ENCODE measurements at regions not wholly inside any gene's neighbourhood (a gene's known extent, or its start where the extent isn't known, plus 50 kb on each side); places are given as distances from the start of the nearest gene placed in this dataset.

- no peaks in the 10 kb centered on the region for H3K27me3 ChIP-seq (ENCODE audit: control insufficient read depth, insufficient read depth, low read length)
- H3K36me3 ChIP-seq (ENCODE audit: control insufficient read depth in 2 of 3, insufficient read depth in 3 of 3, low read length in 3 of 3) = no peaks in the 10 kb centered on the region
- TF ChIP-seq CTCF (IDR thresholded peaks at IDR 0.05; ENCODE audit: borderline replicate concordance, extremely low read depth, insufficient read depth) = no peak
- H3K9ac ChIP-seq (ENCODE audit: low read length in 3 of 3) = no peak overlapping the region
- no peaks in the 10 kb centered on the region for H3K9me3 ChIP-seq (ENCODE audit: control insufficient read depth in 2 of 3, insufficient read depth in 1 of 3, low read length in 3 of 3)
- DNase-seq (no peak), FAIRE-seq (no peak)
- H3K4me1 ChIP-seq (ENCODE audit: control insufficient read depth in 2 of 3, insufficient read depth in 2 of 3, low read depth in 1 of 3, low read length in 3 of 3) = no peaks in the 10 kb centered on the region
- H3K4me3 ChIP-seq (ENCODE audit: low read length in 3 of 3) = no peak overlapping the region
- H3K27ac ChIP-seq (ENCODE audit: low read depth in 2 of 2, low read length in 2 of 2) = no peak overlapping the region
- intact Hi-C loops (cut with DNase I) = no loop called here
Measured at GRCh38 chr17:65438708-65439294, 122.6 kb downstream of the AXIN2 start.

DNA sequence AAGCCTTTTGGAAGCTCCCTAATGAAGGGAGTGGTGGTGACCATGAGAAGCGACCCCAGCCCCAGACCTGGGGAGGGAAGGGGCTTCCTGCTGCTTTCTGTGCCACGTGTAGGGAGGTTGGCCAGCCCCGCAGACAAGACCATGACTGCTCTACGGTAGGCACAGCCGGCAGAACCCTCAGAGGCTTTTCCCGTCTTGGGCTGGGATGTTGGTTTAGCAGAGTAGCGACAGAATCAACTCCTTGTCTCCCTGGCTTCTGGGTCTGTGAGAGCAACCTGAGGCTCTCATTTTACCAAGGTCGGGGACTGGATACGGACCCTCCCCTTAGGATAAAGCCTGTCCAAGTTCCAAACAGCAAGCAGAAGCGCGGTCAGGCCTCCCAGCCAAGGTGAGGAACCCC lies 123.3 kb downstream of the AXIN2 start:
- DNase-seq = no peak
- no peak overlapping the region for H3K4me3 ChIP-seq (ENCODE audit: low read length in 3 of 3)
- intact Hi-C loops (cut with DNase I) = no loop called here
- no peaks in the 10 kb centered on the region for H3K9me3 ChIP-seq (ENCODE audit: control insufficient read depth in 2 of 3, insufficient read depth in 1 of 3, low read length in 3 of 3)
- H3K27me3 ChIP-seq (ENCODE audit: control insufficient read depth, insufficient read depth, low read length) = no peaks in the 10 kb centered on the region
- no peaks in the 10 kb centered on the region for H3K4me1 ChIP-seq (ENCODE audit: control insufficient read depth in 2 of 3, insufficient read depth in 2 of 3, low read depth in 1 of 3, low read length in 3 of 3)
- H3K9ac ChIP-seq (ENCODE audit: low read length in 3 of 3) = no peak overlapping the region
- TF ChIP-seq CTCF (IDR thresholded peaks at IDR 0.05; ENCODE audit: borderline replicate concordance, extremely low read depth, insufficient read depth) = no peak
- FAIRE-seq = no peak
- no peak overlapping the region for H3K27ac ChIP-seq (ENCODE audit: low read depth in 2 of 2, low read length in 2 of 2)
- no peaks in the 10 kb centered on the region for H3K36me3 ChIP-seq (ENCODE audit: control insufficient read depth in 2 of 3, insufficient read depth in 3 of 3, low read length in 3 of 3)

GRCh38 chr17:65436871-65437270 lies 124.6 kb downstream of the AXIN2 start:
- no peak for DNase-seq
- Histone ChIP-seq H3K9me3 (ENCODE audit: control insufficient read depth in 2 of 3, insufficient read depth in 1 of 3, low read length in 3 of 3) (no peaks in the 10 kb centered on the region), H3K4me1 (ENCODE audit: control insufficient read depth in 2 of 3, insufficient read depth in 2 of 3, low read depth in 1 of 3, low read length in 3 of 3) (no peaks in the 10 kb centered on the region), H3K36me3 (ENCODE audit: control insufficient read depth in 2 of 3, insufficient read depth in 3 of 3, low read length in 3 of 3) (no peaks in the 10 kb centered on the region), H3K27ac (ENCODE audit: low read depth in 2 of 2, low read length in 2 of 2) (no peak overlapping the region), H3K4me3 (ENCODE audit: low read length in 3 of 3) (no peak overlapping the region), H3K27me3 (ENCODE audit: control insufficient read depth, insufficient read depth, low read length) (no peaks in the 10 kb centered on the region), H3K9ac (ENCODE audit: low read length in 3 of 3) (no peak overlapping the region)
- TF ChIP-seq CTCF (IDR thresholded peaks at IDR 0.05; ENCODE audit: borderline replicate concordance, extremely low read depth, insufficient read depth) = no peak
- intact Hi-C loops (cut with DNase I) = no loop called here
- FAIRE-seq = no peak

- H3K27me3 ChIP-seq (ENCODE audit: control insufficient read depth, insufficient read depth, low read length) = no peaks in the 10 kb centered on the region
- intact Hi-C loops (cut with DNase I) = no loop called here
Measured at GRCh38 chr17:65434878-65435277, 126.6 kb downstream of the AXIN2 start.

More at GRCh38 chr17:65434878-65435277, 126.6 kb downstream of the AXIN2 start:
- no peak for FAIRE-seq
- Histone ChIP-seq H3K36me3 (ENCODE audit: control insufficient read depth in 2 of 3, insufficient read depth in 3 of 3, low read length in 3 of 3) (no peaks in the 10 kb centered on the region), H3K4me3 (ENCODE audit: low read length in 3 of 3) (no peak overlapping the region), H3K9me3 (ENCODE audit: control insufficient read depth in 2 of 3, insufficient read depth in 1 of 3, low read length in 3 of 3) (no peaks in the 10 kb centered on the region), H3K4me1 (ENCODE audit: control insufficient read depth in 2 of 3, insufficient read depth in 2 of 3, low read depth in 1 of 3, low read length in 3 of 3) (no peaks in the 10 kb centered on the region), H3K9ac (ENCODE audit: low read length in 3 of 3) (no peak overlapping the region), H3K27ac (ENCODE audit: low read depth in 2 of 2, low read length in 2 of 2) (no peak overlapping the region)
- DNase-seq = no peak
- TF ChIP-seq CTCF (IDR thresholded peaks at IDR 0.05; ENCODE audit: borderline replicate concordance, extremely low read depth, insufficient read depth) = no peak
